Activated CD4-positive, alpha-beta T cell treated with anti-CD3 and anti-CD28 coated beads, Interleukin-2, Interleukin-4, amounts not matched to agents 100 ng/mL and 50 ng/mL, durations not matched to agents 16 hours and 8 hours (primary cell): ENCODE measurements at regions not wholly inside any gene's neighbourhood (a gene's known extent, or its start where the extent isn't known, plus 50 kb on each side); places are given as distances from the start of the nearest gene placed in this dataset.
A peak's percentile ranks its signal among the peaks of the same experiment; 100 is the strongest.

Source experiments
- DNase-seq: peaks from one replicate; pipeline ENCODE4 v3.0.0-alpha.2; 2020; ENCODE audit warnings: low spot score

DNA sequence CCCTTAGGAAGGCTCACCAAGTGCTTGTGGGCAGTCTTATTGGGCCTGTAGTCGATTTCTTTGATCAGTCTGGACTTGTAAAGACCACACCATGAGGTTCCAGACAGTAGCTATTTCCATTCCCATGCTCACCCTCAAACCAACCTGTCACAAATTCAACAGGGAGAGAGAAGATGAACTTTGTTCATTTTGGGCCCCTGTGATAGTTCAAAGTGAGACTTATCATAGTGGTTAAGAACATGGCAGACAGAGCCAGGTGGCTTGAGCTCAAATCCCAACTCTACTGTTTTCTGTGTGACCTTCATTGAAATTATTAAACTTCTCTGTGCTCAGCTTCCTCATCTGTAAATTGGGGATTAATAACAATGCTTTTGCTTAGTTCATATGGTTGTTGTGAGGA is 53.9 kb upstream of the CTLA4 start:
- no peak for DNase-seq

GRCh38 chr2:203814661-203815540 is 52.7 kb upstream of the CTLA4 start:
- DNase-seq: peak; percentile 84

- DNase-seq: no peak
Observed at GRCh38 chr2:203815541-203815898, 52.1 kb upstream of the CTLA4 start.

GRCh38 chr2:203817147-203817546 is 50.4 kb upstream of the CTLA4 start:
- no peak for DNase-seq
